HG03064 (cell line): ENCODE measurements at regions not wholly inside any gene's neighbourhood (a gene's known extent, or its start where the extent isn't known, plus 50 kb on each side); places are given as distances from the start of the nearest gene placed in this dataset.
"Not testable (repeated sequence)": the region's sequence is repeated elsewhere in the genome, so short reads cannot be mapped to it uniquely, and the experiment has no call there.

Source experiments
- ATAC-seq: cut with Tn5 transposase; IDR thresholded peaks from one replicate; pipeline ENCODE4 v1.9.1; 2021; ENCODE audit warnings: low read depth; ENCODE audit not compliant: unreplicated experiment

DNA sequence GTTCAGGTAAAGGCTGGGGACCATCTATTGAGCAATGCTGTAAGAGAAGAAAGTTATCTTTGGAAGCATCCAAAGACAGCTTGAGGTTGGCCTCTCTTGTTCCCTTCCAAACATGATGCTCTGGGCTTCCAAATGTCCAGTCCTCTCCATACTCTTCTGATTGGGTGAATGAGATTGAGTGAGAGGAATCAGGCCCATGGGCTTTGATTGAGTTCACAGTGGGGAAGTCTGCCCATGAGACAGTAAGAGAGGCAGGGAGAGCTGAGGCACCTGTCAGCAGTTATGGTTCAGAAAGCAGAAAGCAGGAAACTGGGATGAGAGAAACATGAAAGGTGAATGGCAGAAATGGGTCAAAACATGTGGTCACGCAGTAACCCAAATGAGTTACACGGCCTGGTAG, 1006.9 kb downstream of the VRK1 start:
- ATAC-seq, result no peak

DNA sequence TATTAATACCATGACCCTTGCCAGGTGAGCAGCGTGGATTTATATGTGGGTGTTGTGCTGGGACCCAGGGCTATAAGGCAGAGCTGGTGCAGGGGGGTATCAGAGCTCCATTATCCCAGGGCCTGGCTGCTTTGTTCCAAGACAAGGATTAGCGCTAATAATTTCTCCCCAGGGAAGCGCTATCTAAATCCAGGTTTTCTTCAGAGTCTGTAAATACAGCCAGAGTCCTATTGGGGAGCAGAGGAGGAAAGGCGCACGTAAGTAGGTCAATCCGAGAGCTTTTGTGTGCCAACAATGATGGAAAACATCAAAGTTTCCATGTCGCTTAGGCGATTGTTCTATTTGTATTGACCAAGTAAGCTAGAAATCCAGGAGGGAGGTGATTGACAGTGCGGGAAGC, 1009.7 kb downstream of the VRK1 start:
- ATAC-seq, result no peak

GRCh38 chr14:97808541-97808940, 1011.4 kb downstream of the VRK1 start:
- not testable (repeated sequence) for ATAC-seq

DNA sequence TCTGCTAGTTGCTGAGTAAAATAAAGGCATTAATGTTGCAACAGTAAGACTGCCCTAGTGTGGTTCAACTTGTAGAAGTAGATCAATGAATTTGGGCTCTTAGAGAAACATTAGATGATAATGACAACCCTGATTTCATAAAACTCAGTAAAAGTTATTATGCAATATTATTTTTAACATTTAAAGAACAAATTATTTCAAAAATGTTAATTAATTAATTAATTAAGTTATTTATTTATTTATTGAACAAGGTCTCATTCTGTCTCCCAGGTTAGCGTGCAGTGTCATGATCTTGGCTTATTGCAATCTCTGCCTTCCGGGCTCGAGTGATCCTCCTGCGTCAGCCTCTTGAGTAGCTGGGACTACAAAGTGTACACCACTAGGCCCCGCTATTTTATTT, 1016.4 kb downstream of the VRK1 start:
- no peak for ATAC-seq

GRCh38 chr14:97820781-97821180, 1023.6 kb downstream of the VRK1 start:
- no peak for ATAC-seq

DNA sequence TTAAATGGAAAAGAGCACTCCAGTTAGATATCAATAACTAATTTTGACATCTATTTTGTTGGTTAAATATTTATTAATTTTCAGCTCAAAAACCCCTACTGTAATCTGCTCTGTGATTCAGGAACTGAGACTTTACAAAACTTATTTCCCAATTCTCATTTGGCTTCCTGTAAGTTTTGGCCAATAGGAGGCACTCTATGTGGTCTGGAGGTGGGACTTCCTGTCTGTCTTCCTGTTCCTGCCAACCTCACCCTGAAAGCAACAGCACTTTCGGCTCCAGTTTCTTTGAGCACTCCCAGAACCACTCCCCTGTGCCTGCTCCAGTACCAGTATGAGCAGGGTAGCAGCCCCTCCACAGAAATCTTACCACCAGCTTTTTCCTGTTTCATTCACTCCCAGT, 1027.0 kb downstream of the VRK1 start:
- no peak for ATAC-seq

DNA sequence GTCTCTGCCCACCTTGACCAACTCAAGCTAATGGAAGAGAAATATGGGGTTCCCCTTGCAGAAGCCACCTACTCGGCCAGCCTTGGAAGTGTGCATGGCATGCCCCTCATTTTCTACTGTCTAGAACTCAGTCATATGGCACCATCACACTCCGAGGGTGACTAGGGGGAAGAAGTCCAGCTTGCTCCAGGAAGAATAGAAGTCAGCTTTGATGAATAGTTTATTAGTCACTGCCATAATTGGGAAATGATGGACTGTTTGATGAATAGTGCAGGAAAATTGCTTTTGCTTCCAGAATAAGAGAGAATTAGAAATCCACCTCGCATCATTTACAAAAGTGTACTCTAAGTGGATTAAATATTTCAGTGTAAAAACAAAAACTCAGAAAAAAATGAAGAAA, 1030.6 kb downstream of the VRK1 start:
- ATAC-seq, result no peak

DNA sequence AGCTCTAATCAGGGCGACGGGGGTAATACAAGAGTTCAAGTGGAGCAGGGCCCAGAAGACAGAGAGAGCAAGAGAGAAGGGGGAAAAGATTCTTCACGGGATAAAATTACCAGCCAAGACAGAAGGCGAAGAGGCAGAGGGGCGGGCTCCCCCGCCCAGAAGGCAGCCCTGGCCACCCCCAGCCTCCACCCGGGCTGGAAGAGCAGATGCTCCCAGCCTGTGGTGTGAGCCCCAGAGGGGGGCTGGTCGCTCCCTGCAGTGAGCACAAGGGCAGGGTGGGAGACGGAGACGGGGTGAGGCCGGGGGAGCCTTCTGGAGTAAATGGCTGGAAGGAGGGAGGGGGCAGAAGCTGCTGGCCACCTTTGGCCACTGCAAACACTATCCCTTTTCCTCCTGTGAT, 1035.6 kb downstream of the VRK1 start:
- no peak for ATAC-seq

- no peak for ATAC-seq
Measured at GRCh38 chr14:97838986-97839385, 1041.8 kb downstream of the VRK1 start.

- ATAC-seq, result no peak
Measured at GRCh38 chr14:97840159-97840558, 1043.0 kb downstream of the VRK1 start.

DNA sequence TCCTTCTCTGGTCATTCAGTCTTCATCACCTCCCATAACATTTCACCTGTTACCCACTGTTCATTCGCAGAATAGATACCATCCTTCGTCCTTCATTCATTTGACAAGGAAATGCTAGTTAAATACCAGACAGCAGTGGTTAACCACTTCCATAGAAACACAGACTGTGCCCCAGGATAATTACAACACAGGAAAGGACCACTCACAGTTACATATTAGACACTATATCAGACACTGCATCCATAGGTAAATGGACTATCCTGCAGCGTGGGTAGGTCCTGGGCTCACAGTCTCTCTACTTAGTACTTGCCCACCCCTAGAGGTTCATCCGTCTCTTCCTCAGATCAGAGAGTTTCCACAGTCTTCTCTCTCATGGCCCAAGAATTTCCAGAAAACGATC, 1044.6 kb downstream of the VRK1 start:
- no peak for ATAC-seq

DNA sequence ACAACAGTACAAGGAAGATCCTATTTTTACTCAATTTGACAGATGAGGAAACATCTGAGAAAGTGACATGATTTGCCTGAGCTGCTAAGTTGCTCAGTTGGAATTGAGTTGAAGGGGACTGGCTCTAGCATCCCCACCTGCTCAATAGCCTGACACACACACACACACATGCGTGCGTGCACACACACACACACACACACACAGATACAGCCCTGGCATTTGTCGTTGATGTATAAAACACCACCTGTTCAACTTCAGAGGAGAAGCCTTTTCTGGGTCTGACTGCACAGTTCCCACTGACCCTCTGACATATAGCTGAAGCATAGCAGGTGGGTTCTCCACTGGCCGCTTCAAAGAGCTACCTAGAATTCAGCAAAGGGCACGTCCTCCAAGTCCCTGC, 1045.9 kb downstream of the VRK1 start:
- ATAC-seq, result no peak

DNA sequence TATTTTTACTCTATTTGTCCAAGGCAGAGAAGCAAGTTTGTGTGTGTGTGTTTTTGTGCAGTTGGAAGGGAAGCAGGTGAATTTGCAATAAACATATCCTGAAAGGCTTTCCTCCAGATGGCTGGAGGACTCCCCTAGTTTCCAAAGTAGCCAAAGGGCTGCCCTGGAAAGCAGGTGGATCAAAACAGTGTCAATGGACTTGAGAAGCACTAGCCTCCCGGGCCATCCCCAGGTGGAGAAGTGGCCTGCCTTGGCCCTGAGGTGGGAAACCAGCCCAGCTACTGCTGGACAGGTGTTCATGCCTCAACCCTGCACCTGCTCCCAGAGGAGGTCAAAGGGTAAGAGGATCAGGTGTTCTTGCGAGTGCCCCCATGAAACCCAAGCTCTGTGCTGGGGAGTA, 1046.9 kb downstream of the VRK1 start:
- ATAC-seq, result no peak

DNA sequence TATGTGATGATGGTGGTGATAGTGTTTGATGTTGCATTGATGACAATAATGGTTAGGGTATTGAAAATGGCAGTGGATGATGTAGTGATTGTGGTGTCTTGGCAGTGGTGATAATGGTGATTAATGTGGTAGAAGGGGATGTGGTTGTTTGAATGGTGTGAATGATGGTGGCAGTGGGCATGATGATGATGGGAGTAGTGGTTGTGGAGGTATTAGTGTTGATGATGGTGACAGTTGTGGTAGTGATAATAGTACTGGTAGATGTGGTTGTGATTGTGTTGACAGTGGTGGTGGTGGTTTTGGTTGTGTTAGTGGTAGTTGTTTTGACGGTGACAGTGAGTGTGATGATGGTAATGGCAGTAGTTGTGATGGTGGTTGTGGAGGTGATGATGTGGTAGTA, 1049.0 kb downstream of the VRK1 start:
- ATAC-seq, result no peak

DNA sequence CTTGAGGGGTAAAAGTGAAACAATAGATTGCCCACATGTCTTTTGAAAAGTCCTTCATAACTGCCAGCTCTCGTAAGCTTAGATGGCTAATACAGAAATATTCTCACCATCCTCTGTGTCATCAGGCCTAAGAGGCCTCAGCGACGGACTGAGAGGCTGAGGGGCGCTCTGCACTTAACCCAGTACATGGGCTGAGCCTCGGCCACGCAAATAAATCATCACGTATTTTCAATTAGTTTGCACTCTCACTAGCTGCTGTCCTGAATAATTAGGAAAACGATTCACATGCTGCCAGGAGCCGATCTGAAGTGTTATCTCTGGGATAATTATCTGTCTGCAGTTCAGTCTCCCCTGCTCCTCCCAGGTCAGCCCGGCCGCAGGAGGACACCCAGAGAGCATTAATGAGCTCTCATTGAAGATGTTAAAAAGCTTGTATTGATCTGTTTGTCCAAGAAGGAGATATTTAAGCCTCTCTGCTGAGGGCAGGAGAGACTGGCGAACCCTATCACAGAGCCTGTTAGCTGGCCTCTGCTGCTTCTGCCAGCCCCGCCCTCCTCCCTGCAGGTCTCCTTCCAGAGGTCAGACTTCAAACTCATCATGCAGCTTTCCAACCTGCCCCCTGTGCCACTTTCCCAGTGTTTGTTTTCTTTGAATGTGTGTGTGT, 1051.3 kb downstream of the VRK1 start:
- no peak for ATAC-seq

GRCh38 chr14:97850466-97850865, 1053.3 kb downstream of the VRK1 start:
- ATAC-seq, result no peak

DNA sequence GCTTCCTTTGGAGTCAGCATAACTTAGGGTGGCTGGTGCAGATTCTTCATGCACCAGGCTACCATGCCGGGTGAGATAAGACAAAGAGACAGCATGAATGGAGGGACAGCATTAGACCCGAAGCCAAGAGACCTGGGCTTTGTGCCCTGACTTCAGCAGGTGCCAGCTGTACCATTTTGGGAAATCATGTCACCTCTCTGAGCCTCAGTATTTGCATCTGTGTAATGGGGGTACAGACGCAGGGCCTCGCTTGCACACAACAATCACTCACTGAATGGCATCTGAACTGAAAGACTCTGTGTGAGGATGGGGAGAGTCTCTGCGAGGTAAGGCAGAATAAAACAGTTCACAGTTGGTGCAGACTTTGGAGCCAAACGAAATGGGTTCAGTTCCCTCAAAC, 1053.7 kb downstream of the VRK1 start:
- no peak for ATAC-seq

DNA sequence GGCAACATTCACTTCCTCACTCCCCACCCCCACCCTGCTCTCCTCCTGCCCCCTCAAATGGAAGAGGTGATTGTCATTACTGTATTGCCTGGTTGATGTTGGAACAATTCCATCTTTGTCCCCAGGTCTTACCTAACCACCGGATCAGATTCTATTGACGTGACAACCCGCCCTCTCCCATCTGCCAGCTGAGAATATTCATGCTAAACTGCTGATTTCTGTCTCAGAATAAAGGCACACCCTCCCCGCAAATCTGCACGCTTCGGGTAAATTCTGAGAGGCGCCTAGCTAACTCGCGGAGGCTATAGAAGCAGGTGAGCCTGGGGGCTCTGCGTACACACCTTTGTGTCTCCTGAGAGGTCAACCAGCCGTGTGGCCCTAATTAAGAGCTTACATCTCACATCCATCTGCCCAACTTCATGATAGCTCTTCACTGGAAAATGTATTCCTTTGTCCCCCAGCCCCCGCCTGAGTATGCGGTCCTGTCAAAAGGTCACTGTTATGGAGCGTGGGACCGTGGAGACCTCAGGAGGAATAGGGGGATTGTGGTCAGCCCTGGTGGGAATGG, 1054.3 kb downstream of the VRK1 start:
- ATAC-seq, result no peak

DNA sequence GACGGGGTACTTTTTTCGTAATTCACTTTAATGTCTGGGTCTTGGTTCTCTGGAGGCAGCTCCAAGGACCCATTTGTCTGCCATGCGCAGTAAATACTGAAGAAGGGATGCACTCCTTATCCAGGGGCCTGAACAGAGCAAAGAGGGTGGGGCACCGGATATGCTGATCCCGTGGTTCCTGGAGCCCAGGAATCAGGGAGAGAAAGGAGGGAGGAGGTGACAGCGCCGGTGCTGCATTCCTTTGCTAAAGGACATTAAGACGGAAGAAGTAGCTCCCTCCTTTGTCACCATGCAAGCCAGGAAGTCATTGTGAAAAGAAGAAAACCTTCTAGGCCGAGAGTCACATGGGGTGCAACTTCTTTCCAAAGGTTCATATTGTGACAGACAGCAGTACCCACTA, 1057.7 kb downstream of the VRK1 start:
- ATAC-seq, result no peak

GRCh38 chr14:97866195-97866594, 1069.0 kb downstream of the VRK1 start:
- no peak for ATAC-seq

DNA sequence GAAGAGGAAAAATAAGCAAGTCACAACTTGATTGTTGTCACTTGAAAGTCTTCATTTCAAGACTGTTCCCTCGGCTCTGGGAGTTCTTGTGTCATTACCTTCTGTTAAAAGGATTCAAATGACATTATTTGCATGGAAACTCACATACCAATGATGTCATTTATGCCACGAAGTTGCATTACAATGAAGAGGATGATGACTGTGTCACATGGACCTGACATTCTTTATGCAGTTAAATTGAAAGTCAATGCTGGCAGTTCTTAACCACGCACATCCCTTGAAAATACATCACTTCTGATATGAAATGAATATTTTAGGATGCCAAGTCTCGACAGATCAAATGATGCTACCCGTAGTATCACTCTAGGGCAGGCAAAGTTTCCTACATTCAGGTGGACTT, 1069.5 kb downstream of the VRK1 start:
- ATAC-seq, result no peak

GRCh38 chr14:97873291-97873690, 1076.1 kb downstream of the VRK1 start:
- no peak for ATAC-seq

DNA sequence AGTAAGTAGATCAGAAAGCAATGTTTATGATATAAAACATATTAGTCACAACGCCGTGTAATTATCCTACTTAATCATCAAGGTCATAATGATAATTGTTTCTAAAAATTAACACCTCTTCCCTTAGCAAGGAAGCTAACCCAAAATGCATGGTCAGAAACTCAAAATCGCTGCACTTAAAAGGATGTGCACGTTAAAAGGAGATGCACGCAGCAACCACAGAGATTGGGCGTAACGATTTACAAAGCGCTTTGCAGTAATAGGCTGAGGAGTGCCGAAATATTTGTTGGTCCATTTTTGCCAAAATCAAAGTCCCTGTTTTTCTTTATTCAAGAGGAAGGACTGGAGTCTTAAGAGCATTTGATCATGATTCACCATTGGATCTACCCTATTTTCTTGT, 1077.2 kb downstream of the VRK1 start:
- no peak for ATAC-seq
